ENCODE measurements at regions not wholly inside any gene's neighbourhood (a gene's known extent, or its start where the extent isn't known, plus 50 kb on each side); places are given as distances from the start of the nearest gene placed in this dataset.

- Histone ChIP-seq H3K27me3 (ENCODE audit: insufficient read depth, insufficient read length) (no peaks in the 10 kb centered on the region), H3K4me1 (ENCODE audit: insufficient read depth, insufficient read length) (peaks cover 17% of the 10 kb centered on the region), H3K4me3 (ENCODE audit: insufficient read length, low read depth) (no peak overlapping the region), H3K9ac (ENCODE audit: insufficient read length, low read depth) (no peak overlapping the region), H3K9me3 (ENCODE audit: insufficient read depth, low read length) (no peaks in the 10 kb centered on the region), H3K36me3 (ENCODE audit: insufficient read depth, insufficient read length, low read length) (no peaks in the 10 kb centered on the region)
- TF ChIP-seq YY1 (IDR thresholded peaks at IDR 0.05; ENCODE audit: insufficient read depth, insufficient read length) = no peak
- DNase-seq (ENCODE audit: low read depth, low spot score) = no peak
Measured at GRCh38 chr3:135807879-135808278, 157.6 kb upstream of the PPP2R3A start.

- H3K27me3 ChIP-seq (ENCODE audit: insufficient read depth, insufficient read length) = no peaks in the 10 kb centered on the region
- TF ChIP-seq YY1 (IDR thresholded peaks at IDR 0.05; ENCODE audit: insufficient read depth, insufficient read length) = no peak
- TF ChIP-seq SUZ12 (IDR thresholded peaks at IDR 0.05; ENCODE audit: extremely low read depth, insufficient read depth, insufficient read length) = no peak
- no peak for TF ChIP-seq ZNF274 (IDR thresholded peaks at IDR 0.05; ENCODE audit: low read depth, low read length)
- no peak overlapping the region for H3K4me3 ChIP-seq (ENCODE audit: insufficient read length, low read depth)
- H3K36me3 ChIP-seq (ENCODE audit: insufficient read depth, insufficient read length, low read length) = no peaks in the 10 kb centered on the region
- peaks cover 17% of the 10 kb centered on the region for H3K4me1 ChIP-seq (ENCODE audit: insufficient read depth, insufficient read length)
- H3K9me3 ChIP-seq (ENCODE audit: insufficient read depth, low read length) = no peaks in the 10 kb centered on the region
- no peak overlapping the region for H3K9ac ChIP-seq (ENCODE audit: insufficient read length, low read depth)
- DNase-seq (ENCODE audit: low read depth, low spot score) = no peak
Measured at GRCh38 chr3:135809021-135809634, 156.4 kb upstream of the PPP2R3A start.

GRCh38 chr3:135811651-135812050, 153.9 kb upstream of the PPP2R3A start:
- H3K4me3 ChIP-seq (ENCODE audit: insufficient read length, low read depth) = no peak overlapping the region

GRCh38 chr3:135812057-135812456, 153.5 kb upstream of the PPP2R3A start:
- no peak for TF ChIP-seq SUZ12 (IDR thresholded peaks at IDR 0.05; ENCODE audit: extremely low read depth, insufficient read depth, insufficient read length)
- no peak for TF ChIP-seq ZNF274 (IDR thresholded peaks at IDR 0.05; ENCODE audit: low read depth, low read length)
- TF ChIP-seq YY1 (IDR thresholded peaks at IDR 0.05; ENCODE audit: insufficient read depth, insufficient read length) = no peak
- H3K4me3 ChIP-seq (ENCODE audit: insufficient read length, low read depth) = no peak overlapping the region
- no peaks in the 10 kb centered on the region for H3K9me3 ChIP-seq (ENCODE audit: insufficient read depth, low read length)
- DNase-seq (ENCODE audit: low read depth, low spot score) = no peak
- no peaks in the 10 kb centered on the region for H3K36me3 ChIP-seq (ENCODE audit: insufficient read depth, insufficient read length, low read length)
- H3K9ac ChIP-seq (ENCODE audit: insufficient read length, low read depth) = no peak overlapping the region
- H3K4me1 ChIP-seq (ENCODE audit: insufficient read depth, insufficient read length) = peaks cover 9% of the 10 kb centered on the region
- H3K27me3 ChIP-seq (ENCODE audit: insufficient read depth, insufficient read length) = no peaks in the 10 kb centered on the region

More at GRCh38 chr3:135811651-135812050, 153.9 kb upstream of the PPP2R3A start:
- Histone ChIP-seq H3K36me3 (ENCODE audit: insufficient read depth, insufficient read length, low read length) (no peaks in the 10 kb centered on the region), H3K9me3 (ENCODE audit: insufficient read depth, low read length) (no peaks in the 10 kb centered on the region), H3K9ac (ENCODE audit: insufficient read length, low read depth) (no peak overlapping the region), H3K4me1 (ENCODE audit: insufficient read depth, insufficient read length) (peaks cover 12% of the 10 kb centered on the region), H3K27me3 (ENCODE audit: insufficient read depth, insufficient read length) (no peaks in the 10 kb centered on the region)
- no peak for TF ChIP-seq SUZ12 (IDR thresholded peaks at IDR 0.05; ENCODE audit: extremely low read depth, insufficient read depth, insufficient read length)
- no peak for TF ChIP-seq YY1 (IDR thresholded peaks at IDR 0.05; ENCODE audit: insufficient read depth, insufficient read length)
- no peak for TF ChIP-seq ZNF274 (IDR thresholded peaks at IDR 0.05; ENCODE audit: low read depth, low read length)
- no peak for DNase-seq (ENCODE audit: low read depth, low spot score)

GRCh38 chr3:135834465-135834864, 131.1 kb upstream of the PPP2R3A start:
- TF ChIP-seq ZNF274 (IDR thresholded peaks at IDR 0.05; ENCODE audit: low read depth, low read length) (no peak), YY1 (IDR thresholded peaks at IDR 0.05; ENCODE audit: insufficient read depth, insufficient read length) (no peak), SUZ12 (IDR thresholded peaks at IDR 0.05; ENCODE audit: extremely low read depth, insufficient read depth, insufficient read length) (no peak)
- Histone ChIP-seq H3K36me3 (ENCODE audit: insufficient read depth, insufficient read length, low read length) (no peaks in the 10 kb centered on the region), H3K9ac (ENCODE audit: insufficient read length, low read depth) (no peak overlapping the region), H3K4me1 (ENCODE audit: insufficient read depth, insufficient read length) (no peaks in the 10 kb centered on the region), H3K9me3 (ENCODE audit: insufficient read depth, low read length) (no peaks in the 10 kb centered on the region), H3K4me3 (ENCODE audit: insufficient read length, low read depth) (no peak overlapping the region), H3K27me3 (ENCODE audit: insufficient read depth, insufficient read length) (no peaks in the 10 kb centered on the region)
- no peak for DNase-seq (ENCODE audit: low read depth, low spot score)

- DNase-seq (ENCODE audit: low read depth, low spot score) = no peak
- Histone ChIP-seq H3K36me3 (ENCODE audit: insufficient read depth, insufficient read length, low read length) (no peaks in the 10 kb centered on the region), H3K27me3 (ENCODE audit: insufficient read depth, insufficient read length) (no peaks in the 10 kb centered on the region), H3K4me1 (ENCODE audit: insufficient read depth, insufficient read length) (no peaks in the 10 kb centered on the region), H3K9me3 (ENCODE audit: insufficient read depth, low read length) (no peaks in the 10 kb centered on the region), H3K4me3 (ENCODE audit: insufficient read length, low read depth) (no peak overlapping the region), H3K9ac (ENCODE audit: insufficient read length, low read depth) (no peak overlapping the region)
- no peak for TF ChIP-seq ZNF274 (IDR thresholded peaks at IDR 0.05; ENCODE audit: low read depth, low read length)
- no peak for TF ChIP-seq YY1 (IDR thresholded peaks at IDR 0.05; ENCODE audit: insufficient read depth, insufficient read length)
- no peak for TF ChIP-seq SUZ12 (IDR thresholded peaks at IDR 0.05; ENCODE audit: extremely low read depth, insufficient read depth, insufficient read length)
Measured at GRCh38 chr3:135837977-135838631, 127.4 kb upstream of the PPP2R3A start.

GRCh38 chr3:135840436-135840835, 125.1 kb upstream of the PPP2R3A start:
- Histone ChIP-seq H3K4me1 (ENCODE audit: insufficient read depth, insufficient read length) (no peaks in the 10 kb centered on the region), H3K9me3 (ENCODE audit: insufficient read depth, low read length) (no peaks in the 10 kb centered on the region), H3K4me3 (ENCODE audit: insufficient read length, low read depth) (no peak overlapping the region), H3K36me3 (ENCODE audit: insufficient read depth, insufficient read length, low read length) (no peaks in the 10 kb centered on the region), H3K9ac (ENCODE audit: insufficient read length, low read depth) (no peak overlapping the region), H3K27me3 (ENCODE audit: insufficient read depth, insufficient read length) (no peaks in the 10 kb centered on the region)
- no peak for TF ChIP-seq ZNF274 (IDR thresholded peaks at IDR 0.05; ENCODE audit: low read depth, low read length)
- no peak for TF ChIP-seq SUZ12 (IDR thresholded peaks at IDR 0.05; ENCODE audit: extremely low read depth, insufficient read depth, insufficient read length)
- no peak for TF ChIP-seq YY1 (IDR thresholded peaks at IDR 0.05; ENCODE audit: insufficient read depth, insufficient read length)
- no peak for DNase-seq (ENCODE audit: low read depth, low spot score)

Data from NT2/D1 (cell line).